ENCODE measurements at regions not wholly inside any gene's neighbourhood (a gene's known extent, or its start where the extent isn't known, plus 50 kb on each side); places are given as distances from the start of the nearest gene placed in this dataset.

- 68 to 79% methylated on average over 6 of the region's 6 CpGs for WGBS, 2 donors
- TF ChIP-seq EP300 (IDR thresholded peaks at IDR 0.05) (no peak), POLR2A (IDR thresholded peaks at IDR 0.05) (no peak), CTCF (IDR thresholded peaks at IDR 0.05) (no peak), POLR2AphosphoS5 (IDR thresholded peaks at IDR 0.05) (no peak)
- no peaks in the 10 kb centered on the region for H3K9me3 ChIP-seq
- H3K27ac ChIP-seq: no peak overlapping the region
- no peaks in the 10 kb centered on the region for H3K4me1 ChIP-seq
- intact Hi-C loops (cut with DNase I): no loop called here
- H3K36me3 ChIP-seq: no peaks in the 10 kb centered on the region
- H3K4me3 ChIP-seq: no peak overlapping the region
- no peaks in the 10 kb centered on the region for H3K27me3 ChIP-seq
- no peak for DNase-seq
Measured at GRCh38 chr12:30519535-30519934, 176.1 kb downstream of the IPO8 start.

DNA sequence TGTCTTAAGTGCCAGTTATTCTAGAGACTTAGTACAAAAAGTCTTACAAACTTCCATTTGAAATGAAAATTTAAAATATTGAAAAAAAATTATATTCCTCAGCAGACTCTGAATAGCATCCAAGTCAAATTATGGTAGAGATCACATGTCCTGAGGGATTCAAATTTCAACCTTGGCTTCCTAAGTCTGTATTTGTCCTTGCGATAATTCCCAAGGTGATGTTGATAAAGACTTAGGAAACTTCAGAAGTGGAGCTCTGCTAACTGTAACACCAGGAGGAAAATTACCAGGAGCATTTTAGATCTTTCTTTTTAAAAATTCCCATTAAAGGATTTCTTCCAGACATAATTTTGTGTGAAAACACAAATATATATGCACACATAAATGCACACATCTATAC lies 178.3 kb downstream of the IPO8 start:
- Histone ChIP-seq H3K9me3 (no peaks in the 10 kb centered on the region), H3K4me3 (no peak overlapping the region), H3K27me3 (no peaks in the 10 kb centered on the region), H3K4me1 (no peaks in the 10 kb centered on the region), H3K36me3 (no peaks in the 10 kb centered on the region), H3K27ac (no peak overlapping the region)
- TF ChIP-seq POLR2AphosphoS5 (IDR thresholded peaks at IDR 0.05) (no peak), POLR2A (IDR thresholded peaks at IDR 0.05) (no peak), CTCF (IDR thresholded peaks at IDR 0.05) (no peak), EP300 (IDR thresholded peaks at IDR 0.05) (no peak)
- no peak for DNase-seq
- intact Hi-C loops (cut with DNase I): no loop called here
- WGBS, 2 donors: 99 to 100% methylated on average over 1 of the region's 1 CpG

GRCh38 chr12:30515351-30515750 lies 180.3 kb downstream of the IPO8 start:
- WGBS, 2 donors: 62 to 67% methylated on average over 2 of the region's 2 CpGs
- Histone ChIP-seq H3K27ac (no peak overlapping the region), H3K4me3 (no peak overlapping the region), H3K4me1 (no peaks in the 10 kb centered on the region), H3K27me3 (no peaks in the 10 kb centered on the region), H3K9me3 (no peaks in the 10 kb centered on the region), H3K36me3 (no peaks in the 10 kb centered on the region)
- DNase-seq: no peak
- TF ChIP-seq POLR2A (IDR thresholded peaks at IDR 0.05) (no peak), POLR2AphosphoS5 (IDR thresholded peaks at IDR 0.05) (no peak), EP300 (IDR thresholded peaks at IDR 0.05) (no peak), CTCF (IDR thresholded peaks at IDR 0.05) (no peak)
- intact Hi-C loops (cut with DNase I): no loop called here

DNA sequence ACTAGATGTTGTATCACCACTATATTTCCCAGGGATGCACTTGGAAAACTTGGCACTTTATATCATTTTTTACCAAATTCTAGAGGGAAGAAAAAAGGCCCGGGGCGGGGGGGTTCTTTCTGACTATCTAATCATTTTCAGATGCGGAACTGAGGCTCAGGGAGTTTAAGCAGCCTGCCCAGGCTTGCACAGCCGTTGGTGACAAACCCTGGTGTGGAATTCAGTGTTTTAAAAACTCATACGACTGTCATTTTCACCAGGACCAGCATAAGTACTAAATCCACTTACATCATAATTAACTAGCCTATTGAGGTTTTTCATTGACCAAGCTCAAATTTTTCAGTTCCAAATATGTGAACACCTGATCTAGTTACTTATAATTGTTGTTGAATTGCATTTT lies 181.0 kb downstream of the IPO8 start:
- no peak for DNase-seq
- Histone ChIP-seq H3K27ac (no peak overlapping the region), H3K27me3 (no peaks in the 10 kb centered on the region), H3K4me1 (no peaks in the 10 kb centered on the region), H3K4me3 (no peak overlapping the region), H3K9me3 (no peaks in the 10 kb centered on the region), H3K36me3 (no peaks in the 10 kb centered on the region)
- intact Hi-C loops (cut with DNase I): no loop called here
- TF ChIP-seq EP300 (IDR thresholded peaks at IDR 0.05) (no peak), CTCF (IDR thresholded peaks at IDR 0.05) (no peak)
- 74 to 81% methylated on average over 5 of the region's 5 CpGs for WGBS, 2 donors

DNA sequence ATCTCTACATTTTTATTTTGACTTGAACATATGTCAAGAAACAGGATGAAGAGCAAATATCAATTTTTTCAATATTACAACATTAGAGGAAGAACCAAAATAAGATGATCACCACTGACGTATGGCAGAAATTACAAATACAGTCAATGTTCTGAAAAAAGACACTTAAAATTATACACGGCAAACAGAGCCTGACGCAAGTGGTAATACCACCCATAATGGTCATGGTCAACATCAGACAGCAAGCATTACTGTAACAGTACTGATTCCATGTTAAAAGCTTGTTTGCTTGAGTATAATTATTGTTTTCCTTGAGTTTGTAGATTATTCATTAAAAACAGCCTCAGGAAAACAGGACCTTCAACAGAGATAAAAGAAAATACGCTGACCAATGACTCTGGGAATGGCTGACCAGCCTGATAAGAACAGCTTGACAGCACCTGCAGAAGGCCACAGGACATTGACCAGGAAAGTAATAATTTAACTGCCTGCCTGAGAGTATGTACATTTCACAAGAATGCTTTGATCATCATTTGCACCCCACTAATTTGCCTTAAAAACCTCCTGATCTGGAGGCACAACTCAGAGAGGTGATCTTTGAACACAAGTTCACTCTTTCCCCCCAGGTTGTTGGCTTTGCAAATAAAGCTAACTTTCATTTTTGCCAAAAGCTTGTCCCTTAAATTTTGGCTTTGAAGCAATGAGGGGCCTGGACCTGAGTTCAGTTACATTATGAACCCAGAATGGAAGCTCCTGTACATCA lies 187.3 kb downstream of the IPO8 start:
- 87 to 92% methylated on average over 4 of the region's 4 CpGs for WGBS, 2 donors

More for the DNA sequence above, 187.3 kb downstream of the IPO8 start:
- intact Hi-C loops (cut with DNase I): no loop called here
- no peak overlapping the region for H3K27ac ChIP-seq
- H3K4me1 ChIP-seq: no peaks in the 10 kb centered on the region
- TF ChIP-seq CTCF (IDR thresholded peaks at IDR 0.05) (no peak), POLR2A (IDR thresholded peaks at IDR 0.05) (no peak), EP300 (IDR thresholded peaks at IDR 0.05) (no peak), POLR2AphosphoS5 (IDR thresholded peaks at IDR 0.05) (no peak)
- H3K27me3 ChIP-seq: no peaks in the 10 kb centered on the region
- no peak overlapping the region for H3K4me3 ChIP-seq
- DNase-seq: no peak
- H3K9me3 ChIP-seq: no peaks in the 10 kb centered on the region
- no peaks in the 10 kb centered on the region for H3K36me3 ChIP-seq

Data from sigmoid colon (tissue), 6 donors.